Bronchial epithelial cell (primary cell): ENCODE measurements at regions not wholly inside any gene's neighbourhood (a gene's known extent, or its start where the extent isn't known, plus 50 kb on each side); places are given as distances from the start of the nearest gene placed in this dataset.

Experiments used
- DNase-seq: peaks from one replicate; pipeline ENCODE4 v3.0.0-alpha.2; 2010; ENCODE audit warnings: low read depth
- FAIRE-seq: peaks from 2 replicates; lab custom pipeline; 2011; peaks lifted over from hg19 to GRCh38; lab: Jason Lieb, UNC
- H3K27me3 ChIP-seq: 2 replicates; pipeline ENCODE4 v1.5.1; 2011; ENCODE audit warnings: low read length; ENCODE audit not compliant: control insufficient read depth, insufficient read depth
- H3K36me3 ChIP-seq: 2 replicates; pipeline ENCODE4 v1.5.1; 2011; ENCODE audit warnings: low read length; ENCODE audit not compliant: control insufficient read depth, insufficient read depth
- H3K4me3 ChIP-seq: 2 replicates; pipeline ENCODE4 v1.5.1; 2011; ENCODE audit warnings: mild to moderate bottlenecking, low read depth, low read length, control low read depth
- TF ChIP-seq, protein P1 (sequence below): IDR thresholded peaks from 2 replicates; pipeline ENCODE4 v1.5.1; 2011; ENCODE audit warnings: mild to moderate bottlenecking, moderate library complexity, low read length, control low read depth, inconsistent platforms; ENCODE audit not compliant: insufficient read depth, severe bottlenecking

DNA sequence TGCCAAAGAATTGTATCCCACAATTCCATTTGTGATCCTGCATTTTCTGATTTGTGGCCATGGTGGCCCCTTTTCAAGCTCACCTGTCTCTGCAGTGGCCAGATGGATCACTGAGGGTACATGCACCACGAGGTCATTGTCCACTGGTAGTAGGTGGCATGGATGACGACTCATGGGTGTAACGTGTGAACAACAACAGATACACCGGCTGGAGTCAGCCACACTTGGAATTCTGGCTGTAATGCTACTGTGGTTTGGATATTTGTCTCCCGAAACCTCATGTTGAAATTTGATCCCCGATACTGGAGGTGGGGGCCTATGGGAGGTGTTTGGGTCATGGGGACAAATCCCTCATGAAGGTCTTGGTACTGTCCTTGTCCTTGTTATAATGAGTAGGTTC is 102.2 kb upstream of the TAF1B start:
- DNase-seq, result no peak
- H3K27me3 ChIP-seq, result no peaks in the 10 kb centered on the region
- no peaks in the 10 kb centered on the region for H3K36me3 ChIP-seq
- no peak for FAIRE-seq
- H3K4me3 ChIP-seq, result no peak overlapping the region
- TF ChIP-seq, protein P1, sequence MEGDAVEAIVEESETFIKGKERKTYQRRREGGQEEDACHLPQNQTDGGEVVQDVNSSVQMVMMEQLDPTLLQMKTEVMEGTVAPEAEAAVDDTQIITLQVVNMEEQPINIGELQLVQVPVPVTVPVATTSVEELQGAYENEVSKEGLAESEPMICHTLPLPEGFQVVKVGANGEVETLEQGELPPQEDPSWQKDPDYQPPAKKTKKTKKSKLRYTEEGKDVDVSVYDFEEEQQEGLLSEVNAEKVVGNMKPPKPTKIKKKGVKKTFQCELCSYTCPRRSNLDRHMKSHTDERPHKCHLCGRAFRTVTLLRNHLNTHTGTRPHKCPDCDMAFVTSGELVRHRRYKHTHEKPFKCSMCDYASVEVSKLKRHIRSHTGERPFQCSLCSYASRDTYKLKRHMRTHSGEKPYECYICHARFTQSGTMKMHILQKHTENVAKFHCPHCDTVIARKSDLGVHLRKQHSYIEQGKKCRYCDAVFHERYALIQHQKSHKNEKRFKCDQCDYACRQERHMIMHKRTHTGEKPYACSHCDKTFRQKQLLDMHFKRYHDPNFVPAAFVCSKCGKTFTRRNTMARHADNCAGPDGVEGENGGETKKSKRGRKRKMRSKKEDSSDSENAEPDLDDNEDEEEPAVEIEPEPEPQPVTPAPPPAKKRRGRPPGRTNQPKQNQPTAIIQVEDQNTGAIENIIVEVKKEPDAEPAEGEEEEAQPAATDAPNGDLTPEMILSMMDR, result no peak

DNA sequence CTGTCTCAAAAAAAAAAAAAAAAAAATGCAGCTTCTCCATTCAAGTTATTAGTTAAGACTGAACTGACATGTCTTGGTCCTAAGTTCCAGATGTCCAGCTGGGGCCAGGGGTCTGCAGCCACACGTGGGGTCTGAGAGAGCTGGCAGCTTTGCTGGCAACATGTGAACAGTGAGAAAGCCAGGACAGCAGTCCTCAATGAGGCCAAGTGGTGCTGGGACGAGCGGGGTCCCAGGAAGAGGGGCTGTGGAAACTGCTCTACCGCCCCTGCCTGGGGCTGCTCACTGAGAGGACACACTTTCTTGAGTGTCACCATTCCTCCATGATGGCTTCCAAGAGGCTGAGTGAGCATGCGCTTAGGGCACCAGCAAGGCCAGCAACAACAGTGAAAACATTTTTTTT is 100.7 kb upstream of the TAF1B start:
- Histone ChIP-seq H3K4me3 (no peak overlapping the region), H3K27me3 (no peaks in the 10 kb centered on the region), H3K36me3 (no peaks in the 10 kb centered on the region)
- TF ChIP-seq, protein P1, result no peak
- DNase-seq (no peak), FAIRE-seq (no peak)

GRCh38 chr2:9744256-9745004 is 98.8 kb upstream of the TAF1B start:
- H3K27me3 ChIP-seq, result no peaks in the 10 kb centered on the region
- FAIRE-seq, result no peak
- no peak overlapping the region for H3K4me3 ChIP-seq
- H3K36me3 ChIP-seq, result no peaks in the 10 kb centered on the region
- TF ChIP-seq, protein P1, result no peak
- no peak for DNase-seq

GRCh38 chr2:9745153-9745899 is 97.9 kb upstream of the TAF1B start:
- no peaks in the 10 kb centered on the region for H3K27me3 ChIP-seq
- TF ChIP-seq, protein P1, result no peak
- H3K4me3 ChIP-seq, result no peak overlapping the region
- peak; percentile 39 for DNase-seq
- H3K36me3 ChIP-seq, result no peaks in the 10 kb centered on the region
- no peak for FAIRE-seq

- Histone ChIP-seq H3K4me3 (no peak overlapping the region), H3K27me3 (no peaks in the 10 kb centered on the region), H3K36me3 (no peaks in the 10 kb centered on the region)
- TF ChIP-seq, protein P1, result no peak
- DNase-seq (no peak), FAIRE-seq (no peak)
Measured at GRCh38 chr2:9747396-9747795, 95.9 kb upstream of the TAF1B start.
